AG09309 (cell line): ENCODE measurements at regions not wholly inside any gene's neighbourhood (a gene's known extent, or its start where the extent isn't known, plus 50 kb on each side); places are given as distances from the start of the nearest gene placed in this dataset.

ENCODE experiments used
- DNase-seq: peaks from one replicate; pipeline ENCODE4 v3.0.0-alpha.2; 2010; ENCODE audit warnings: low read depth
- H3K4me3 ChIP-seq: 2 replicates; pipeline ENCODE4 v1.5.1; 2011; ENCODE audit warnings: mild to moderate bottlenecking, low read depth, low read length, moderate library complexity; ENCODE audit not compliant: control insufficient read depth
- TF ChIP-seq, protein P1 (sequence below): IDR thresholded peaks from 2 replicates; pipeline ENCODE4 v1.5.1; 2011; ENCODE audit warnings: mild to moderate bottlenecking, low read depth, low read length, inconsistent platforms; ENCODE audit not compliant: insufficient read depth, control insufficient read depth; ENCODE audit errors: missing control alignments

DNA sequence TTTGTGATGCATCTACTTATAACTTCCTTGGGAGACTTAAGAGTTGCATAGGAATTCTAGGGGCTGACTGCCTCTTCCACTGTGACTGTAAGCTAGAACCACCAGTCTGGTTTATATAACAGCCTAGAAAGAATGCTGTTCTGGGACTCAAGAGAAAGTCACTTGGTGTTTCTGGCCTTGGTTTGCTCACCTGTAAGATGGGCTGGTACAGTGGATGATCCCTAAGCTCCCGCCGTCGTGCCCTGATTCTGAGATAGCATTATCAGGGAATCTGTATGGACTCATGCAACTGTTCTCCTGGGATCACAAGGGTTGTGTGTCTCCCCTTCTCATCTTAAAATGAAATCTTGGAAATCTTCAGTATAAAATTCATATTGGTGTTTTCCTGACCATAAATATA is 100.6 kb downstream of the LYZL1 start:
- DNase-seq = no peak
- no peak overlapping the region for H3K4me3 ChIP-seq
- TF ChIP-seq, protein P1, sequence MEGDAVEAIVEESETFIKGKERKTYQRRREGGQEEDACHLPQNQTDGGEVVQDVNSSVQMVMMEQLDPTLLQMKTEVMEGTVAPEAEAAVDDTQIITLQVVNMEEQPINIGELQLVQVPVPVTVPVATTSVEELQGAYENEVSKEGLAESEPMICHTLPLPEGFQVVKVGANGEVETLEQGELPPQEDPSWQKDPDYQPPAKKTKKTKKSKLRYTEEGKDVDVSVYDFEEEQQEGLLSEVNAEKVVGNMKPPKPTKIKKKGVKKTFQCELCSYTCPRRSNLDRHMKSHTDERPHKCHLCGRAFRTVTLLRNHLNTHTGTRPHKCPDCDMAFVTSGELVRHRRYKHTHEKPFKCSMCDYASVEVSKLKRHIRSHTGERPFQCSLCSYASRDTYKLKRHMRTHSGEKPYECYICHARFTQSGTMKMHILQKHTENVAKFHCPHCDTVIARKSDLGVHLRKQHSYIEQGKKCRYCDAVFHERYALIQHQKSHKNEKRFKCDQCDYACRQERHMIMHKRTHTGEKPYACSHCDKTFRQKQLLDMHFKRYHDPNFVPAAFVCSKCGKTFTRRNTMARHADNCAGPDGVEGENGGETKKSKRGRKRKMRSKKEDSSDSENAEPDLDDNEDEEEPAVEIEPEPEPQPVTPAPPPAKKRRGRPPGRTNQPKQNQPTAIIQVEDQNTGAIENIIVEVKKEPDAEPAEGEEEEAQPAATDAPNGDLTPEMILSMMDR = no peak

DNA sequence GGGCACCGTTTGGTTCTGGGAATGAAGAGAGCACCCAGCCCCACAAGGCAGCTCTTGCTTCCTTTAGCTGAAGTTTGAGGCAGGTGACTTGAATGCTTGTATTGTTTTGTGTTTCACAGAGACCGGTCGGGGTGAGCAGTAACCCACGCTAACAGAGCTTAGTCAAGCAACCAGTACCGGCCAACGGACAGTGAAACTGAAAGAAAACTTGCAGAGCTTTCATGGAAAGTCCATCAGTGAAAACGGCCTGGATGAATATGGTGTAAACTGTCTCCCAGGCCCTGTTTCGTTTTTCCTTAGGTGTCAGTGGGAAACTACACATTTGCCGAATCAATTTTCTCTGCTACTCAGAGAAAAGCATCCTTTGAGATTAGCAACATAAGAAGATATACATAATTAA is 101.1 kb downstream of the LYZL1 start:
- no peak for DNase-seq
- no peak overlapping the region for H3K4me3 ChIP-seq
- TF ChIP-seq, protein P1 = no peak

DNA sequence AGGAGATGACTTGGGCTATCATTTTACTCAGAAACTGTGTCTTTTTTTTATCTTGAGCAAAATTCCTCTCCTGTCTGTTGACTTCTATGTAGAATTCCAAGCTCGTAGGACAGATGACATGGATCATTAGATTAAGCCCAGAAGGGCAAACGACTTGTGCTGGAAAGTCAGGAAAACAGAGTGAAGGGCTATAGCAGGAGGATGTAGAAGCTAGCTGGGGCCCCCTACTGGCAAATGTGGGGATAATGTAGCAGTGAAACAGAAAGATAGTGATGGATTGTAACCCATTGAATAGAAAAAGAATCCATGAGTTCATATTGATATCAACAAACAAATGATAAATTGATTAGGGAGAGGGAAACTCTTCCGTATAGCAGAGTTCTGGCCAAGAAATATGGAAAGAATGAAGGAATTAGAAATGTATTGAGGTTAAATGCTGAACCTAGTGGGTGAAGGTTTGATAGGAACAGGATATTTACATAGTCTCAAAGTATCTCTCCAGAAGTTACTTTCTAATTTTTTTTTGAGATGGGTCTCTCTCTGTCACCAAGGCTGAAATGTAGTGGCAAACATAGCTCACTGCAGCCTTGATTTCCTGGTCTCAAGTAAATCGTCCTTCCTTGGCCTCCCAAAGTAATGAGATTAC is 103.6 kb downstream of the LYZL1 start:
- H3K4me3 ChIP-seq = no peak overlapping the region
- TF ChIP-seq, protein P1 = peak; percentile 88
- DNase-seq = peak; percentile 10

DNA sequence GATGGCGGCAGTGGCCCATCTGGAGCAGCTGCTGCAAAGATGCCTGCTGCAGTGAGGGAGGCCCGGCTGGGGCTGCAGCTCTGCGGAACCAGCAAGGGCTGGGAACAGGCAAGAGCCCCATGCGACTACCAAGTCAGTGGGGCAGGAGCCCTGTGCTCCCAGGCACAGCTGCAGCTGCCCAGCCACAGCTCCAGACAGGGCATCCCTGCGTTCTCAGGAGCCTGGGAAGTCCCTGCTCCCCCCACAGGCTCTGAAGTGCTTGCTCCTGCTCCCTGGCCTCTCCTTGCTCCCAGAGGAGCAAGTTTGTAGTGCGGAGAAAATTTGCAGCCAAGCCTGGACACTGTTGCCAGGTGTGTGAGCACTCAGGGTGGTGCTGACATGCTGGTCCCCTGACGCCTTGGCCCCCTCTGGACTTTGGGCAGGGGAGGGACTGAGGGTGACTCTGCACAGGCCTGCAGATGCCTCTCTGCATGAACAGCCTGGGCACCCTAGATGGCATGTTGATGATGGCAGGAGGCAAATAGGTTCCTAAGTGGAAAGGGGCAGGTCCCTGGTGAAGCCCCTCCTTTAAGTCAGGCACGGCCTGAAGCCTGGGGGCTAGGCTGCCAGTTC is 105.6 kb downstream of the LYZL1 start:
- DNase-seq = no peak
- no peak overlapping the region for H3K4me3 ChIP-seq
- TF ChIP-seq, protein P1 = no peak

DNA sequence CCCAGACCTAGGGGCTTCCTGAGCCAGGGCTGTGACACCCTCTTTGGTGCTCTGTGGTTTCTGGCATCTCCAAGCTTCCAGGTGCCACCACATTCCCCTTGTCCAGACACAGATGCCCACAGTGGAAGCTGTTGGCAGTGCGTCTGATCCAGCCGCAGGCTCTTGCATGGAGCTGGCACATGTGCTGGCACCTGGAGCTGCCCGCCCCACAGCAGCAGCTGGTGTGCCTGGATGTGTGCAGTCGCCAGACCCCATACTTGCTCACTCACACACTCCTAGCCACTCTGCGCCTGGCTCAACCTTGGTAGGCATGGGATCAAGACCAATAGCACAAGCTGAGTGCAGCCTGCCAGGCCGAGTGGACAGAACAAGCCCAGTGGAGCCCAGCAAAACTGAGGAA is 106.5 kb downstream of the LYZL1 start:
- TF ChIP-seq, protein P1 = no peak
- no peak for DNase-seq
- H3K4me3 ChIP-seq = no peak overlapping the region

DNA sequence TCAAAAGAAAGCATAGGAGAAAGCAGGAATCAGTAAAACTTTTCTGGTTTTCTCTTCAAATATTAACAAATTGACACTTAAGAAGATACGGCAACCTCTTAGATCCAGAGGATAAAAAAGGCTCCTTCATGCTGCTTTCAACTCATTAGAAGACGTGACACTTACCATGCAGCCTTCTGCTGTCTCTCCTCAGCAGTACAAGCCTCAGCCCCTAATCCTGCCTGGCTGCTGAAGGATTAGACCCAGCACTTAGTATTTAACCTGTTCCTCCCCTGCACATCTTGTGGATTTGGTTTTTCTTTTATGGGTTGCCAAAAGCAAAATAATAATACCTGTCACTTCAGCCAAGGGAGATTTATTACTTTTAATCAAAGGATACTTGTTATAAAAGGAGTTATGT is 108.4 kb downstream of the LYZL1 start:
- DNase-seq = no peak
- TF ChIP-seq, protein P1 = no peak
- H3K4me3 ChIP-seq = no peak overlapping the region
